IPS-18a (cell line): ENCODE measurements at regions not wholly inside any gene's neighbourhood (a gene's known extent, or its start where the extent isn't known, plus 50 kb on each side); places are given as distances from the start of the nearest gene placed in this dataset.

Experiments used
- H3K27ac ChIP-seq: one replicate; pipeline ENCODE4 v1.5.1; 2013; ENCODE audit warnings: low read length
- H3K27me3 ChIP-seq: one replicate; pipeline ENCODE4 v1.6.1; 2013; ENCODE audit warnings: mild to moderate bottlenecking, low read length; ENCODE audit not compliant: control insufficient read depth, insufficient read depth
- H3K36me3 ChIP-seq: one replicate; pipeline ENCODE4 v1.6.1; 2013; ENCODE audit warnings: low read depth, low read length; ENCODE audit not compliant: control insufficient read depth
- H3K4me1 ChIP-seq: one replicate; pipeline ENCODE4 v1.6.1; 2013; ENCODE audit warnings: low read depth, low read length; ENCODE audit not compliant: control insufficient read depth
- H3K4me3 ChIP-seq: one replicate; pipeline ENCODE4 v1.5.1; 2013; ENCODE audit warnings: low read length
- H3K9ac ChIP-seq: one replicate; pipeline ENCODE4 v1.6.1; 2013; ENCODE audit warnings: mild to moderate bottlenecking, low read length, moderate library complexity
- H3K9me3 ChIP-seq: one replicate; pipeline ENCODE4 v1.6.1; 2013; ENCODE audit warnings: low read depth, low read length; ENCODE audit not compliant: control insufficient read depth

DNA sequence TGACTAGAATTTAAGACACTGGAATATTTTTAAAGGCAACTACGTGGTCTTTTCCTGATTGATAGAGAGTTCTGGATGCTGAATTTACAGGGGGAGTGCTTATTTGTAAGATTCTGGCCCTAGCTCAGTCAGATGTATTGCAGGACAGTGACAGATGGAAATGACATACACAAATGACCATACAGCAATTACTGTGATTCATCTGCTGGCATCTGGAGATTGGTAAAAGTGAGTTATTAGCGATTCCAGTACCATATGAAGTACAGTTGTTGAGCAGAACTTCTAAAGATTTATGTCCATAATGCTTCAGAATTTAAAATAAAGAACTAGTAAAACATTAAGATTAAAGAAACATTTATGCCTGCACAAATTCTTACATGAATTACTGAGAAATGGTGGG lies 243.2 kb downstream of the CRPPA start:
- H3K9me3 ChIP-seq, result no peaks in the 10 kb centered on the region
- no peaks in the 10 kb centered on the region for H3K36me3 ChIP-seq
- H3K27me3 ChIP-seq, result no peaks in the 10 kb centered on the region
- no peak overlapping the region for H3K4me3 ChIP-seq
- H3K4me1 ChIP-seq, result no peaks in the 10 kb centered on the region
- H3K9ac ChIP-seq, result no peak overlapping the region
- H3K27ac ChIP-seq, result no peak overlapping the region

DNA sequence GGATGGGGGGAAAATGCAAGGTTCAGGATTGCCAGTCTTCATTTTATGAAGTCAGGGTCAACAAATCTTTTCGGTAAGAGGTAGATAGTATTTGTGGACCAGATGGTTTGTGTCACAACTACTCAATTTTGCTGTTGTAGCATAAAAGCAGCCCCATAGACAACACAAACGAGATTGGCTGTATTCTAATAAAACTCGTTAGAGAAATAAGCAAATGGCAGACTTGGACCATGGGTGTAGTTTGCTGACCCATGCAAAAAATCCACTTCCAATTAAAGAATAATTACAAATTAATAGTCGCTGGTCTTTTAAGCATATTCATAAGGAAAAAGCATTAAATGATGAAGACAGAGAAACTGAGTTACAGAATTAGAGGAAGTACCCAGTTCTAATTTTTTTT lies 247.1 kb downstream of the CRPPA start:
- H3K4me3 ChIP-seq, result no peak overlapping the region
- H3K27me3 ChIP-seq, result no peaks in the 10 kb centered on the region
- no peaks in the 10 kb centered on the region for H3K36me3 ChIP-seq
- H3K4me1 ChIP-seq, result no peaks in the 10 kb centered on the region
- no peak overlapping the region for H3K27ac ChIP-seq
- H3K9ac ChIP-seq, result no peak overlapping the region
- no peaks in the 10 kb centered on the region for H3K9me3 ChIP-seq

DNA sequence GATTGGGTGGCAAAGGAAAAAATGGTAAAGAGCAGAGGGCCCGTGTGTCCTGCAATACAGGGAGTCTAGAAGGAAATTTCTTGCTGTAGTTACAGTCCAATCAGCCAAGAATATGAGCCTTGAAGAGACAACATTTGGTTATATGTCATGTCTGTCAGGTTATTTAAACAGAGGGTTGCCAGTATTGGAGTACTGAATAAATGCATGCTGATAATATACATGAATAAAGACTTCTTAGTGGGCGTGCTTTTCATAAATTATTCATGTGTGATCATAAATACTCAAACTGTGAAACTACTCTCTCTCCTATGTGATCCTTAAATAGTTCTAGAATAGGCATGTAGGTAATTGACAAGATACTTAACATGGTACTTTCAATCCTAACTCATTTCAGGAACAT lies 249.0 kb downstream of the CRPPA start:
- no peak overlapping the region for H3K4me3 ChIP-seq
- H3K36me3 ChIP-seq, result no peaks in the 10 kb centered on the region
- H3K27me3 ChIP-seq, result no peaks in the 10 kb centered on the region
- no peaks in the 10 kb centered on the region for H3K9me3 ChIP-seq
- no peaks in the 10 kb centered on the region for H3K4me1 ChIP-seq
- H3K27ac ChIP-seq, result no peak overlapping the region
- no peak overlapping the region for H3K9ac ChIP-seq

DNA sequence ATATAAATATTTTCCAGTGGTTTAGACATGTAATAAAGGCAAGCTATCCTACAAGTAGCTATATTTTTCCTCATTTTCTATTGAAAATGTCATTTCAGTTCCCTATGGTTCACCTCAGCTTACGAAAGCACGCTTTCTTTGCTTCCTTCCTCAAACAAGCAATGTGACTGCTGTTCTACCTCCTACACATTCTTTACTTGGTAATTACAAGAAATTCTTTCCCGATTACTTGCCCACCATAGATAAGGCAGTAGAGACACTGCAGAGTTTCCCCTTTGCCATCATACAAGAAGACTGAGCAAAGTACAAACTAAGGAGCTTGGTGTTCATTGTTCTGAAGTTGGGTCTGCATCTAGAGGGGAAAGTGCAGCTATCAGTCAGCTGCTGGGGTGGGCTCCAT lies 249.4 kb downstream of the CRPPA start:
- Histone ChIP-seq H3K4me1 (no peaks in the 10 kb centered on the region), H3K27ac (no peak overlapping the region), H3K9ac (no peak overlapping the region), H3K27me3 (no peaks in the 10 kb centered on the region), H3K9me3 (no peaks in the 10 kb centered on the region), H3K4me3 (no peak overlapping the region), H3K36me3 (no peaks in the 10 kb centered on the region)

DNA sequence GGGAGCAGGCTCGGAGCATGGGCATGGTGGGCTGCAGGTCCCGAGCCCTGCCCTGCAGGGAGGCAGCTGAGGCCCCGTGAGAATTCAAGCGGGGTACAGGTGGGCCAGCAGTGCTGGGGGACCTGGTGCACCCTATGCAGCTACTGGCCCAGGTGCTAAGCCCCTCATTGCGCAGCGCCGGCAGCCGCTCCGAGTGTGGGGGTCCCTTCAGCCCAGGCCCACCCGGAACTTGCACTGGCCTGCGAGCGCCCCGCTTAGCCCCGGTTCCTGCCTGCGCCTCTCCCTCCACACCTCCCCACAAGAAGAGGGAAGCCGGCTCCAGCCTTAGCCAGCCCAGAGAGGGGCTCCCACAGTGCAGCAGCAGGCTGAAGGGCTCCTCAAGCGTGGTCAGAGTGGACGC lies 250.7 kb downstream of the CRPPA start:
- no peaks in the 10 kb centered on the region for H3K9me3 ChIP-seq

DNA sequence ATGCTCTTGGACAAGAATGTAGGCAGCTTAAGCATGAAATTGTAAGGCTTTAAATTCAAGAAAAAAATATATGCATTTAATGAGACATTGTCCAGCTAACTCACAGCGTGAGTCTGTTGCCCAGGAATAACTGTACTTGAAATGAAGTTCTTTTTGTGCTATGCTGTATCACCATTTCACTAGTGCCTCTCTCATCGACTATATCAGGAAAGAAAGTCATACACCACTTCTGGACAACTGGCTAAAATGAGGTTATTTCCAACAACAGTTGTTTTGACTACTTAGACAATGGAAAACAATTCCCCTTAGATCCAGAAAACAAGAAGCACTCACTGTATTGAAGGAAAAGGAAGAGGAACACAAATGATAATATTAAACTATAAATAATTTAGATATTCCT lies 251.8 kb downstream of the CRPPA start:
- H3K4me1 ChIP-seq, result no peaks in the 10 kb centered on the region
- H3K9me3 ChIP-seq, result no peaks in the 10 kb centered on the region
- no peak overlapping the region for H3K9ac ChIP-seq
- no peaks in the 10 kb centered on the region for H3K27me3 ChIP-seq
- H3K36me3 ChIP-seq, result no peaks in the 10 kb centered on the region
- no peak overlapping the region for H3K27ac ChIP-seq
- H3K4me3 ChIP-seq, result no peak overlapping the region

More for the DNA sequence above, 250.7 kb downstream of the CRPPA start:
- no peaks in the 10 kb centered on the region for H3K36me3 ChIP-seq
- no peaks in the 10 kb centered on the region for H3K27me3 ChIP-seq
- no peak overlapping the region for H3K4me3 ChIP-seq
- H3K27ac ChIP-seq, result no peak overlapping the region
- no peaks in the 10 kb centered on the region for H3K4me1 ChIP-seq
- no peak overlapping the region for H3K9ac ChIP-seq

DNA sequence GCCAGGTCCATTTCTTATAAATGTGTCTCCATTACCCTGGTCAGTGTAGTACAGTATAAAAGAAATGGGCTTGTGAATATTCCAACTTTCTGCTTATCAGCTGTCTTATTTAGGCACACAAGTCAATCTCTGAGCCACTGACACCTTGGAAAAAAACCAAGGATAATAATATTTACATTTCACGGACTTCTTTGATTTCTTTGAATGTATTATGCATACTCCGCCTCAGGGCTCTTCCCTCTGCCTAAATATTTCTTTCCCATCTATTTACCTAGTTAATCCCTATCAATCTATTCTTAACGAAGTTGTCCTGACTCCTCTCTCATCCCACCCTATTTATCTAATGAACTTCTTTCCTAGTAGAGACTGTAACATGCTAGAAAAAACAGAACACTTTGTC lies 253.8 kb downstream of the CRPPA start:
- no peak overlapping the region for H3K9ac ChIP-seq
- H3K4me1 ChIP-seq, result no peaks in the 10 kb centered on the region
- no peaks in the 10 kb centered on the region for H3K36me3 ChIP-seq
- no peak overlapping the region for H3K4me3 ChIP-seq
- H3K9me3 ChIP-seq, result no peaks in the 10 kb centered on the region
- no peak overlapping the region for H3K27ac ChIP-seq
- H3K27me3 ChIP-seq, result no peaks in the 10 kb centered on the region

DNA sequence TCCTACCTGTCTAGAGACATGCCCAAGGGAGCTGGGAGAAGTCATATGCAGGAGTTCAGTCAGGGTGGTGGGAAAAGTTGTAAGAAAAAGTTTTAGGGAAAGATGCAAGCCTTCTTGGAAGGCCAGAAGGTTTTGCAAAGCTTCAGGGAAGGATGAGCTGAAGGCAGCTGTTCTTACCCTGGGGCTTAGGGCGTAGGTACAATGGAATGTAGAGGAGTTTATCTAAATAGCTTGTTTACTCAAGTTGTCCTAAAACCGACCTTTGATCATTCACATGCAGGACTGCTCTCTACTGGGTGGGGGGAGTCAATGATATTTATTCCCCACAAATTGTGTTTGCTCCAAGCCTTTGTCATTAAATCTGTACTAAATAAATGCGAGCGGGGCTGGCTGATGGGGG lies 277.0 kb downstream of the CRPPA start:
- Histone ChIP-seq H3K27ac (no peak overlapping the region), H3K9ac (no peak overlapping the region), H3K9me3 (no peaks in the 10 kb centered on the region), H3K36me3 (no peaks in the 10 kb centered on the region), H3K27me3 (no peaks in the 10 kb centered on the region), H3K4me1 (no peaks in the 10 kb centered on the region), H3K4me3 (no peak overlapping the region)

DNA sequence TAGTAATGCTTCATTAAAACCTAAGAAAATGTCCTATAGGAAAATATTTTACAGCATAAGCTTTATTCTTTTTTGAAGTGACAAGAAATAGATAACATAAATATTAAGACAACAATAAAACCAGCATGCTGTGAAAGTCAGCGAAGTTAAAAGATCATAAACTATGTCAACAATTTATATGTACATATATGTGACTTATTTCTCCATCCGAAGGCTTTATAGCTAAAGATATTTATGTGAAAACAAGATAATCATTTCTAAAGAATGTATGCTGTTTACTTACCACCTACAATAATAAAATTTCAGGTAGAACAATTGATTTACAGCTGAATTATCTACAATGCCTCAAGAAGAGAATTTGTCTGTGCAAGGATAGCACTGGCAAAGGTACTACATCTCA lies 283.4 kb downstream of the CRPPA start:
- Histone ChIP-seq H3K9me3 (peaks cover 3% of the 10 kb centered on the region), H3K36me3 (no peaks in the 10 kb centered on the region), H3K4me1 (no peaks in the 10 kb centered on the region), H3K27me3 (no peaks in the 10 kb centered on the region), H3K9ac (no peak overlapping the region), H3K4me3 (no peak overlapping the region), H3K27ac (no peak overlapping the region)

DNA sequence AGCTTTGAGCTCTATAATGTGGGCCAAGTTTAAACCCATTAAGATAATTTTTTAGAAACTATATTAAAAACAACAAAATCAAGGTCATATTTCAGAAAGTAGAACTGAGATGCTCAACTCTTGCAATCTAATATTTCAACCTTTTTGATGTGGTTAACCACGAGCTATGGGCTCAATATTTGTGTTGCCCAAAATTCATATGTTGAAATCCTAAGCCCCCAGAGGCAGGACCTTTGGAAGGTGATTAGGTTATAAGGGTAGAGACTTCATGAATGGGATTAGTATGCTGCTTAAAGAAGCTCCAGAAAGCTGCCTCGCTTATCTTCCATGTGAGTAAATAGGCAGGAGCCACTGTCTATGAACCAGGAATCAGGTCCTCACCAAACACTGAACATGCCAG lies 284.4 kb downstream of the CRPPA start:
- Histone ChIP-seq H3K9ac (no peak overlapping the region), H3K4me3 (no peak overlapping the region), H3K27me3 (no peaks in the 10 kb centered on the region), H3K4me1 (no peaks in the 10 kb centered on the region), H3K36me3 (no peaks in the 10 kb centered on the region), H3K27ac (no peak overlapping the region), H3K9me3 (peaks cover 3% of the 10 kb centered on the region)

DNA sequence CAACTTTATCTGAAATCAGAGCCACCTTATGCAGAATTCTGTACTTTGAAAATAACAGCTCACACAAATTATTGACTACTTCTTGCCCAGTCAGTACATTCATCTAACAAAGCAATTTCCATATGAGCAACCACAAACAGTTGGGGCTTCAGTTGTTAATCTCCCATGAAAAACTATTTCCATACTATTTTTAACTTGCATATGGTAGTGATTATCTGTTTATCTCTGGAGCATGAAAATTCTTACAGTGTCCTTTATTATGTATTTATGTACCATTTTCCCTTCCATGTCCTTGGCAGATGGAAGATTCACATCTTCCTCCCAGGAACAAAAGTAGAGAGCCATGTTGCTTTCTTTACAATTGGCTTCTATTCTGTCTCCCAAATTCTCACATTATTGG lies 285.7 kb downstream of the CRPPA start:
- H3K9ac ChIP-seq, result no peak overlapping the region
- no peaks in the 10 kb centered on the region for H3K36me3 ChIP-seq
- H3K27ac ChIP-seq, result no peak overlapping the region
- H3K4me3 ChIP-seq, result no peak overlapping the region
- H3K27me3 ChIP-seq, result no peaks in the 10 kb centered on the region
- H3K9me3 ChIP-seq, result peaks cover 3% of the 10 kb centered on the region
- H3K4me1 ChIP-seq, result no peaks in the 10 kb centered on the region

DNA sequence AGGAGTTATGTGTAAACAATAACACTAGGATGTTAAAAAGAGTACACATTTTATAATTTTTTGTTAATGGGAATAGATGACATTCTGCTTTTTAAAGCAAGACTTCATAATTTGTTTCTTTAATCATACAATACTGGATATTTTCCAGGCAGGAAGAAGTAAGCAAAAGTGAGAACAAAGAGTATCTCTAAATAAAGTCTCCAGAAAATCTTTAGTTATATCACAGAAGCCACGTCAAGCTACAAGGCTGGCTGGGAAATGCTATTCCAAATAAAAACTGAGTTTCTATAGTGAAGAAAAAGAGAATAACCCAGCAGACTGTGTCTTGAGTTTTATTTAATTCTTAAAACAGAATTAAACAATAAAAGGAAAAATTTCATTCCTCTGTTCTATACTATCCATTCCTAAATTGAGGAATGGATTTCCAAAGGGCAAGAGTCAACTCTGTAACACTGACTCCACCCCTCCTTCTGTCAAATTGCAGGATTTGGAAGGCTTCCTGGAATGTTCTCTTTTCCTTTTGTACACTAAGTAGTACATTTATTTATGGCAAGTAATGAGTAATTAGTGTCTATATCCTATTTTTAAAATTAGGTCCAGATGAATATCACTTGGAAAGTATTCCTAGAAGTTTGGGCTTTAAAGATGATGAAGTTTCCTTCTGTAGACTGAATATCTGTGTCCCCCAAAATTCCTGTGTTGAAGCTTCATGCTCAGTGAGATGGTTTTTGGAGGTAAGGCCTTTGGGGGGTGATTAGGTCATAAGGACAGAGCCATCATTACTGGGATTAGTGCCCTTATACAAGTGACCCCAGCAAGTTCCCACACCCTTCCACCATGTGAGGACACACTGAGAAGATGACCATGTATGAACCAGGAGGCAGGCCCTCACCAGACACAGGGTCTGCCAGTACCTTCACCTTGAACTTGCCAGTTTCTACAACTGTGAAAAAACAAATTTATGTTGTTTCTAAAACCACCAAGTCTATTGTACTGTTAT lies 290.9 kb downstream of the CRPPA start:
- no peaks in the 10 kb centered on the region for H3K9me3 ChIP-seq
- H3K27me3 ChIP-seq, result no peaks in the 10 kb centered on the region
- H3K36me3 ChIP-seq, result no peaks in the 10 kb centered on the region
- no peaks in the 10 kb centered on the region for H3K4me1 ChIP-seq
- H3K27ac ChIP-seq, result no peak overlapping the region
- no peak overlapping the region for H3K9ac ChIP-seq
- H3K4me3 ChIP-seq, result no peak overlapping the region
